ENCODE measurements at regions not wholly inside any gene's neighbourhood (a gene's known extent, or its start where the extent isn't known, plus 50 kb on each side); places are given as distances from the start of the nearest gene placed in this dataset.

GRCh38 chr18:64288432-64288831 lies 139.5 kb upstream of the LINC00305 start:
- no peak for TF ChIP-seq CTCF (IDR thresholded peaks at IDR 0.05)
- no peak for TF ChIP-seq POLR2AphosphoS5 (IDR thresholded peaks at IDR 0.05)
- TF ChIP-seq POLR2A (IDR thresholded peaks at IDR 0.05), result no peak
